Activated CD8-positive, alpha-beta memory T cell treated with anti-CD3 and anti-CD28 coated beads for 48 hours (primary cell): ENCODE measurements at regions not wholly inside any gene's neighbourhood (a gene's known extent, or its start where the extent isn't known, plus 50 kb on each side); places are given as distances from the start of the nearest gene placed in this dataset.

Experiments
- DNase-seq, 3 experiments: peaks; one replicate each; pipeline ENCODE4 v3.0.0-alpha.2; 2020; ENCODE audit warnings: low read depth in 2 of 3, low spot score in 2 of 3

DNA sequence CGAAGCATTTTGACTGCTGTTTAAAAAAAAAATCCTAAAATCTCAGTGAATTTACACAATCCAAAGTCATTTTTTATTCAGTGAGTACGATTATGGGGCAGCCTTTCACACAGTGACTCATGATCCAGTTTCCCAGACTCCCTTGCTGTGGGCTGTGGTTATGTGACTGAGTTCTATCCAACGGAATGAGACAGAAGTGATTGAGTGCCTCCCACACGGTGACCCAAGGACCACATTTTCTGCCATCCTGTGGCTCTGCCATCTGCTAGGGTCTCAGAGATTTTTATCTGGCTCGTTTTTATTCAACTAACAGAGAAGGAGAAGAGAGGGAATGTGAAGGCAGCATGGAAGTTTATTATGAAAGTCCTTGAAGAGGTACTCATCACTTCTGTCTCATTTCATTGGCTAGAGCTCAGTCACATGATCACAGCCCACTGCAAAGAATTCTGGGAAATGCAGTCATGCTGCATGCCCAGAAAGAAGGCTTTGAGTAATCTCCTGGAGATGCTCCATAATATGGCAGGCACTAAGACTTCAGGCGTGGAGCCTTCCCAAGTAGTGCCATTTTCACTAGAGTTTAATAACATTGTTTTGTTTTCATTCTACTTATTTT is 999.4 kb downstream of the UQCRFS1 start:
- no peak for DNase-seq

- no peak for DNase-seq
Observed at GRCh38 chr19:28210886-28211285, 1002.1 kb downstream of the UQCRFS1 start.

GRCh38 chr19:28208745-28209144 is 1004.2 kb downstream of the UQCRFS1 start:
- DNase-seq: no peak

DNA sequence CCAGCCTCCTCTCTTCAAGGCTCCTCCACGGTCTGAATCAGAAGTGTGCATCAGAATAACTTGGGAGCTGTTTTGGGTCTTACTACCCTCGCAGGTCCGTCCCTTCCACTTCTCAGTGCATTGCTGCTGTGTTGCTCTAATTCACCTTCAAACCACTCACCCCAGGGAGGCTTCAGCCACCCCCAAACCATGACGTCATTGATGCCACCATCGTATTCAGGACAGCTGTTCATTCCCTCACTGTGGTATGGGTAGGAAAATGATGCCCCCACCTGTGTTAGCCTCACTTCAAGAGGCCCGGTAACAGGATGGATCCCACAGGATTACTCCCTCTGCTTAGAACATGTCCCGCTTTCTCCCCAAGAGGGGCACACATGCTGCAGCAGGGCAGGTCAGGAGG is 1005.7 kb downstream of the UQCRFS1 start:
- DNase-seq: no peak

DNA sequence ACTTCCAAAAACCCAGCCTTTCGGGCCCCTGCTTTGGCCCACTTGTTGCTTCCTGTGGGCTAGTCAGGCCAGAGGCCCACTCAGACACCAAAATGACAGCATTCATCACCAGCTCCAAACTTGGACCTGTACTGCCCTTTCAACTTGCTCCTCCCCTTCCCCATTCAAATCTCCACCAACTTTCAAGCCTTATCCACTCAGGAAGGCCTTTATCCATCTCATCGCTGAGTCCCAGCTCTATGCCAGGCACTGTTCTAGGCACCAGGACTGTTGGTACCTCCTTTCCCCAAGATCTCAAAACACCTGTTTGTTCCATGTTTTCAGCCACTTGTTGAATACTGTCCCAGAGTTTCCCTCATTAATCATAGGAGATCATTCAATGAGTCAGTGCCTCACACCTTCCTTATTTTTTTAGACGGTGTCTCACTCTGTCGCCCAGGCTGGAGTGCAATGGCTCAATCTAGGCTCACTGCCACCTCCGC is 1011.4 kb downstream of the UQCRFS1 start:
- no peak for DNase-seq

- DNase-seq: no peak
Observed at GRCh38 chr19:28199323-28199722, 1013.6 kb downstream of the UQCRFS1 start.

DNA sequence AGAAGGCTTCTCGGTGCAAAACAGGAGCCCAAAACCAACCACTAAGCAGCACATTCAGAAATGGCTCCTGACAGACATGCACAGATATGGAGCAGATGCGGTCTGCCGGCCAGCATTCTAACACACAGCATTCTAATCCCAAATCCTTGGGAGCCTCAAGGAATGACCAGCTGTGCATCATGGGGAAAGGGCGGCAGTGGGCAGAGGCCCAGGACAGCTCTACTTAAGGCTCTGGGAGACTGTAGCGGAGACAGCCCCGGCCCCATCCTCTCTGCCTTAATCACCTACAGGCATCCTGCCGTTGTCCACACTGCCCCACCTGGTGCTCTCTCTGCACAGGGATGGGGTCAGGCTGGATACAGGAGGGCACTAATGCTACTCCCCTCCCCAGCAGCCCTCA is 1016.0 kb downstream of the UQCRFS1 start:
- DNase-seq: no peak

DNA sequence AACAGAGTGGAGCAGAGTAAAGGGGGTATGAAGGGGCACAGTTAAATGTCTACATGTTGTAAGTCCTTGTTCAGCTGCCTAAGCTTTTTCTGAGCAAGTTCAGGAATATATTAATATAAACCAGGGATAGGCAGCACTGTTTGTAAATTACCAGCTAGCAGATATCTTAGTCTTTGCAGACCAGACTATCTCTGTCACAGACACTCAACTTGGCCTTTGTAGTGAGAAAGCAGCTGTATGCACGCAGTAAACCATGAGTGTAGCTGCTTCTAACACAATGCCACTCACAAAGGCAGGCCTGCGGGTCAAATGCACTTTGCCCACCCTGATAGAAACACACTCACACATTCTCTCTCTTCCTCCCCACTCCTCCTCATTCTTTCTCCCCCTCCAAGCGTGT is 1016.9 kb downstream of the UQCRFS1 start:
- no peak for DNase-seq

- no peak for DNase-seq
Observed at GRCh38 chr19:28185646-28186045, 1027.3 kb downstream of the UQCRFS1 start.

DNA sequence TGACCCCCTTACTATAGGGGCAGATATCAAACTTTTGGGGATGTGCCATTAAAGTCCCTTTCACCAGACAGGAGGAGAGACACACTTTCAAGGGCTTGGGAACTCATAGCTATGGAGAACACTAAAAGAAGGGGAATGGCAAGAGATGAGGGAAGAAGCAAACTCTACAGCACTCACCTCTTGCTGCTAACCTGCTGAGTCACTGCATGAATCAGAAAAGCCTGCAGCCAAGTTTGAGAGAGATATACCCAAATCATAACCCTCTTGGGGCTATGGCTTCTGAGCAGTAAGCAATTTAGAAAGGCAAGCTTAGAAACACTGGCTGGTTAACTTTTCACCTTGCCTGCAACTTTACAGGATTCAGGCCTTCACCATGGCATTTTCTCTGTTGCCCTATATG is 1028.0 kb downstream of the UQCRFS1 start:
- DNase-seq: no peak

DNA sequence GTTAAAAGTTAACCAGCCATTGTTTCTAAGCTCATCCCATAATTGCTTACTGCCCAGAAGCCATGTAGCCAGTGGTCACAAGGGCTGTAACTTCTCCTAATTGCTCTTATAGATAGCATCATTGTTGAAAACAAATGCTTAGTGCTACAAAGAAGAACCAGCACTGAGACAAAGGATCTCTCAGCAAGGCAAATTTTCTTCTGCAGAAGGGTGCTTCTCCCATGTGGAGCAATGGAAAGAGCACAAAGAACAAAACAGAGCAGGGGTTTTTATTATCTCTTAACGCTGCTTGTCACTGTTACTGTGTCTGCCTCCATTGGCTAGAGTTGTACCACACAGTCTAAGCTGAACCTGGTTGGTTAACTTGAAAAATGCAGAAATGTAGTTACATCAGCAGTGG is 1036.8 kb downstream of the UQCRFS1 start:
- no peak for DNase-seq

DNA sequence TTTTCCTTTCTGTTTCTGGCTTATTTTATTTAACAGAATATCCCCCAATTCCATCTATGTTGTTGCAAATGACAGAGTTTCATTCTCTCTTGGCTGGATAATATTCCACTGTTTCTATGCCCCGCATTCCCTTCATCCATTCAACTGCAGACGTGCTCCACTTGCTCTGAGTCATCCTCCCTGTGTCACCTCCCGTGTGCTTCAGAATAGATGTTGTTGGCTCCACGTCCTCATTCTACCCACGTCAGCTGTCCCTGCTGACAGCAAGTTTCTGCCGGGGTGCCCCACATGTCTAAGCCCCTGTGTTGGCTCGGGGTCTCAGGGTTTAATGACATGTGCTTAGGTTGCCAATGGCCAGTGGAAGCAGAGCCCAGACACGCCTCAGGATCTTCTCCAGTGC is 1041.0 kb downstream of the UQCRFS1 start:
- DNase-seq: no peak

GRCh38 chr19:28170066-28170465 is 1042.9 kb downstream of the UQCRFS1 start:
- no peak for DNase-seq

- no peak for DNase-seq
Observed at GRCh38 chr19:28169168-28169887, 1043.6 kb downstream of the UQCRFS1 start.

DNA sequence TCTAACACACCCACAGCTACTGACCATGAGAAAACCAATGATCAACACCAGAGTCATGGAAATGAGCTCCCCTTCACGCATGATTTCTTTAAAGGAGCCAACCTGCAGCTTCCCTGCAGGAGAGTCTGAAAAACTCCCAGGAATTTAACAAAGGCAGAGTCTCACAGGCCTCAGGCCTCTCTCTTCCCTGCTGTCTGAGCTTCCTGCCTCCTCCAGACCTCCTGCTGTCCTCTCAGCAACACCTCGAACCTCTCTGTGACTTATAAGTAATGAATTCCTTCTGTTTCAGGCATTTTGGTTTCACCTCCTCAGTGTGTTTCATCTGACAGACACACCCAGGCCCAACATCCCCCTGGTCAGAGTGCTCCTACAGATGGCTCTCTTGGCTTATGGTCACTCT is 1044.4 kb downstream of the UQCRFS1 start:
- no peak for DNase-seq

DNA sequence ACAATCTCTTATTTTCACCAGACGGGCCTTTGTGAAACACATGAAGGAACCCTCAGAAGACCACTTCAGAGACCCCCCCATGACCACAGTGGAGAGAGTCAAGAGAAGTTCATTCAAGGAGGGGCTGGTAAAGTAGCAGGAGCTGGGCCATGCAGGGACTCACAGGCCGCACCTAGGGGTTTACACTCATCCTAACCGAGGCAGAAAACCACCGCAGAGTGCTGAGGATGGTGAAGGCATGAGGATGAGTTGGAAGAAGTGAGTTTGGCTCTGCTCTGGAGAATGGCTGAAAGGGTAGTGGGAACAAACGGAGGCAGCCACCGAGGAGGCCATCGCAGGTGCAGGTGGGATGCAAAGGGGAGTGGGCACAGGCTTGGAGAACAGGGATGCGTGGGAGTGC is 1046.9 kb downstream of the UQCRFS1 start:
- DNase-seq: no peak

- no peak for DNase-seq
Observed at GRCh38 chr19:28164214-28164613, 1048.7 kb downstream of the UQCRFS1 start.

DNA sequence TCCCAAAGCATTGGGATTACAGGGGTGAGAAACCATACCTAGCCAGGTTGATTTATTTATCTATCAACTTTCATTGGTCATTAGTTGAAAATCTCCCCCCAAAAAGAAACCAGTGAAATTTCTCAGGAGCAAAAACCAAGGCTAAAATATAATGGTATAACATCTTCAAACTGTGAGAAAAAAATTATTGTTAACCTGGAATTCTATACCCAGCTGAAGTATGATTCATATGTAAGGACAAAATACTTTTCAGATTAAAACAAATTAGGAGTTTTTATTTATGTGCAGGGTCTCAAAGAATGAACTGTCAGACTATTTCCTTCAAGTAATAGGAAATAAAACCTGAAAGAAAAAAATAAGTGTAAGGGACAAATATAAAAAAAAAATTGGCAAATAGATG is 1053.9 kb downstream of the UQCRFS1 start:
- DNase-seq: no peak

DNA sequence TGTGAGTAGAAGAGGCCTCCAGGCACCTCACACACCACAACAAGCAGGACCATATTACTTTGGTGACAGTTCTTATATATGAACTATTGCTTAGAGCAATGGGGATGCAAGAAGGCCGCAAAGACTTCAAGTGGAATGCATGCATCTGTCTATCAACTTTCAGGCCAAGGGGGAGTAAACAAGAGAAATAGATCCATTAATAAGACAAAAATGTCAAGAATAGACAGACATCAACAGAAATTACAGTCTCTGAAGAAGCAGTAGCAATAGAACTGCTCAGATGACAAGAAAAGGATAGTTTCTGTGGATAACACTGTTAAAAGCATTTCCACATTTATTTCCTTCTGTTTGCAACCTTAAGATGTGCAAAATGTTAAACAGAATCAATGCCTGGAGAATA is 1057.7 kb downstream of the UQCRFS1 start:
- DNase-seq: no peak

DNA sequence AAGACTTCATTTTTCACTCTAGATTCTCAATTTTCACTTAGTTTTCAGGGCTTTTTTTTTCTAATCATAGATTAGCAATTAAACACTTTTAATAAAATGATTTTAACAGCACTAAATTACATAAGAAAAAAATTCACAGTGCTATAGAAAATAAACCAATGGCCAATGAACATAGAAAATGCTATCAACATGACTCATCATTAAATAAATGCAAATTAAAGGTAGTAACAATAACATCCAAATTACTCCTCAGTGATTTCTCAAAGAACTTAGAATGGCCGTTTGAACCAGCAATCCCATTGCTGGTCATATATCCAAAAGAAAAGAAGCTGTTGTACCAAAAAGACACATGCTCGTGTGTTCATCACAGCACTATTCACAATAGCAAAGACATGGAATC is 1058.9 kb downstream of the UQCRFS1 start:
- DNase-seq: no peak

GRCh38 chr19:28153123-28153522 is 1059.8 kb downstream of the UQCRFS1 start:
- no peak for DNase-seq

DNA sequence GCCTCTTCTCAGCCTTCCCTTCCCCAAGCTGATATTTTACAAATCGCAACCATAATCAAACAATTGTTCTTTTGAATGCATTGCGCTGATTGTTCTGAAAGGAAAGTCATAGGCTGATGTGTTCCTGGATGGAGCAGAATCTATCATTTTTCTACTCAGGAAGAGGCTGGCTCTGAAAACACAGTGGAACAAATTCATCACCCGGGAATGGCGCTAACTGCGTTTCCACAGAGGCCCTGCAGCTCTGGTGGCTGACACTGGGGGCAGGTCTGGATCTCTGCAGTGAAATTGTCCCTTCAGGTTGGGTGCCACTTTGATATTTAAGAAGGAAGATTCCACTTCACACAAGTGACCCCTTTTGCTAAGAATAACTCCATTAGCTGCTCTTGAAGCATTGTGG is 1060.8 kb downstream of the UQCRFS1 start:
- DNase-seq: no peak

GRCh38 chr19:28150129-28150528 is 1062.8 kb downstream of the UQCRFS1 start:
- no peak for DNase-seq
